Testis (tissue), 2 donors: ENCODE measurements at regions not wholly inside any gene's neighbourhood (a gene's known extent, or its start where the extent isn't known, plus 50 kb on each side); places are given as distances from the start of the nearest gene placed in this dataset.

Experiments
- CTCF ChIP-seq, 3 experiments: fragments of 450-650 bp in 2 of 3; fragments of 200-600 bp in 1 of 3; sonication (generic) in 1 of 3; IDR thresholded peaks; one replicate each; pipeline ENCODE4 v1.5.1; 2016 to 2019; ENCODE audit warnings: antibody characterized with exemption in 3 of 3, mild to moderate bottlenecking in 2 of 3, moderate library complexity in 1 of 3
- POLR2A ChIP-seq: fragments of 450-650 bp; IDR thresholded peaks from one replicate; pipeline ENCODE4 v1.6.1; 2017; ENCODE audit warnings: antibody characterized with exemption, mild to moderate bottlenecking, moderate library complexity

DNA sequence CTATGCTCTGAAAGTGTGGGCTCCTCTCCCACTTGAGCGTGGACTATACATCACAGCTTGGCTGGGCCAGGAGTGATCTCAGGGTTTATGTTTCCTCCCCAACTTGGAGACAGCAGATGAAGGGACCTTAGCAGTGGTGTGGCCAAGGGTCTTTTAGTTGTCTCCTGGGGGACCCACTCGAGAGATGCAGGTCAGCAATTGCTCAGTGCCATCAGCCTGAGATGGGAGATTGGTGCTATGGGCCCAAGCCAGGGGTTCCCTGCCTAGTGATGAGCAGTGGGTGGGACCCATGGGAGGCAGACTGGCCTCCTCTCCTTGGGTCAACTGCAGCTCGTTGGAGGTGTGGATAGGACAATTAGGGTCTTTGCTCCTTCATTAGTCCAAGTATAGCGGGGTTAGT lies 510.5 kb upstream of the FSHR start:
- no peak for TF ChIP-seq CTCF (IDR thresholded peaks at IDR 0.05)
- no peak for TF ChIP-seq POLR2A
